Prostate gland (tissue), 2 donors: ENCODE measurements at regions not wholly inside any gene's neighbourhood (a gene's known extent, or its start where the extent isn't known, plus 50 kb on each side); places are given as distances from the start of the nearest gene placed in this dataset.

Experiments used
- POLR2A ChIP-seq: fragments of 450-650 bp; IDR thresholded peaks from one replicate; pipeline ENCODE4 v1.6.1; 2016; ENCODE audit warnings: antibody characterized with exemption, mild to moderate bottlenecking
- POLR2AphosphoS5 ChIP-seq: sonication (generic); formaldehyde crosslinking; IDR thresholded peaks from one replicate; pipeline ENCODE4 v1.6.1; 2017; ENCODE audit warnings: antibody characterized with exemption
- TF ChIP-seq, protein P1 (sequence below), 4 experiments: fragments of 200-600 bp in 2 of 4; fragments of 450-650 bp in 2 of 4; sonication (generic) in 2 of 4; IDR thresholded peaks; 1 replicate in 3 of 4; 2 replicates in 1 of 4; pipeline ENCODE4 v1.5.1; 2016 to 2019; ENCODE audit warnings: antibody characterized with exemption in 4 of 4, mild to moderate bottlenecking in 2 of 4, moderate library complexity in 2 of 4

DNA sequence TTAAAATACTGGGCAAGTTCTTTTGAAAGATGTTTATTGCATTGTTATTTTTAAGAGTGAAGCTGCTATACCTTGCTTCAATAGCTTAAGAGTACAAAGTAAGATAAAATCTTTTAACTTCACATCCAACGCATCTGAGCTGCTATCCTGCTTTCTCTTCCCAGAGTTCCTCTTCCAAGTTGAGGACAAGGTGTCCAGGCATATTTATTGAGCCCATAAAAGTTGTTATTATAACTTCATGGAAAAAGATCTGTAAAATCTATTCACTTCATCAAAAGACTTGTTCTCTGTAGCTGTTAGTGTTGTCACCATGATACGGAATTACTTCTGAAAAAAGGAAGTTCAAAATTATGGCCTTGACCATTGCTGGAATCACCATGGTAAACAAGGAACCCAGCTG, 306.2 kb upstream of the ELAVL2 start:
- TF ChIP-seq, protein P1, sequence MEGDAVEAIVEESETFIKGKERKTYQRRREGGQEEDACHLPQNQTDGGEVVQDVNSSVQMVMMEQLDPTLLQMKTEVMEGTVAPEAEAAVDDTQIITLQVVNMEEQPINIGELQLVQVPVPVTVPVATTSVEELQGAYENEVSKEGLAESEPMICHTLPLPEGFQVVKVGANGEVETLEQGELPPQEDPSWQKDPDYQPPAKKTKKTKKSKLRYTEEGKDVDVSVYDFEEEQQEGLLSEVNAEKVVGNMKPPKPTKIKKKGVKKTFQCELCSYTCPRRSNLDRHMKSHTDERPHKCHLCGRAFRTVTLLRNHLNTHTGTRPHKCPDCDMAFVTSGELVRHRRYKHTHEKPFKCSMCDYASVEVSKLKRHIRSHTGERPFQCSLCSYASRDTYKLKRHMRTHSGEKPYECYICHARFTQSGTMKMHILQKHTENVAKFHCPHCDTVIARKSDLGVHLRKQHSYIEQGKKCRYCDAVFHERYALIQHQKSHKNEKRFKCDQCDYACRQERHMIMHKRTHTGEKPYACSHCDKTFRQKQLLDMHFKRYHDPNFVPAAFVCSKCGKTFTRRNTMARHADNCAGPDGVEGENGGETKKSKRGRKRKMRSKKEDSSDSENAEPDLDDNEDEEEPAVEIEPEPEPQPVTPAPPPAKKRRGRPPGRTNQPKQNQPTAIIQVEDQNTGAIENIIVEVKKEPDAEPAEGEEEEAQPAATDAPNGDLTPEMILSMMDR (IDR thresholded peaks at IDR 0.05), result no peak
- no peak for TF ChIP-seq POLR2A
- peak; percentile 52 for TF ChIP-seq POLR2AphosphoS5
